Coronary artery (tissue), 2 donors: ENCODE measurements at regions not wholly inside any gene's neighbourhood (a gene's known extent, or its start where the extent isn't known, plus 50 kb on each side); places are given as distances from the start of the nearest gene placed in this dataset.

Source experiments
- DNase-seq: peaks from one replicate; pipeline ENCODE4 v3.0.0-alpha.2; 2017; ENCODE audit warnings: low spot score
- H3K27ac ChIP-seq, 2 donors: fragments of 200-600 bp; sonication (generic); one replicate each; pipeline ENCODE4 v1.5.1; 2016 to 2019
- H3K4me3 ChIP-seq: fragments of 200-600 bp; sonication (generic); 2 replicates; pipeline ENCODE4 v1.5.1; 2016; ENCODE audit warnings: mild to moderate bottlenecking, moderate library complexity
- CTCF ChIP-seq: fragments of 200-600 bp; sonication (generic); IDR thresholded peaks from one replicate; pipeline ENCODE4 v1.5.1; 2019; ENCODE audit warnings: antibody characterized with exemption

GRCh38 chr3:163573324-163573723 lies 1505.0 kb downstream of the SI start:
- no peak for TF ChIP-seq CTCF
- H3K4me3 ChIP-seq = no peak overlapping the region
- no peak for DNase-seq
- no peak overlapping the region for H3K27ac ChIP-seq

DNA sequence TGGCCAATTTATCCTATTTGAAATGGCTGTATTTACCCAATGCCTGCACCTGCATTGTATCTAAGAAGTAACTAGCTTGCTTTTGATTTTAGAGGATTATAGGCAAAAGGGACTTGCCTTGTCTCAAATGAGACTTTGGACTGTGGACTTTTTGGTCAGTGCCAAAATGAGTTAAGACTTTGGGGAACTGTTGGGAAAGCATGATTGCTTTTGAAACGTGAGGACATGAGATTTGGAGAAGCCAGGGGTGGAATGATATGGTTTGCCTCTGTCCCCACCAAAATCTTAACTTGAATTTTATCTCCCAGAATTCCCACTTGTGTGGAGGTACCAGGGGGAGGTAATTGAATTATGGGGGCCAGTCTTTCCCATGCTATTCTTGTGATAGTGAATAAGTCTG lies 1505.4 kb downstream of the SI start:
- no peak for DNase-seq
- Histone ChIP-seq H3K27ac (no peak overlapping the region), H3K4me3 (no peak overlapping the region)
- TF ChIP-seq CTCF = no peak

DNA sequence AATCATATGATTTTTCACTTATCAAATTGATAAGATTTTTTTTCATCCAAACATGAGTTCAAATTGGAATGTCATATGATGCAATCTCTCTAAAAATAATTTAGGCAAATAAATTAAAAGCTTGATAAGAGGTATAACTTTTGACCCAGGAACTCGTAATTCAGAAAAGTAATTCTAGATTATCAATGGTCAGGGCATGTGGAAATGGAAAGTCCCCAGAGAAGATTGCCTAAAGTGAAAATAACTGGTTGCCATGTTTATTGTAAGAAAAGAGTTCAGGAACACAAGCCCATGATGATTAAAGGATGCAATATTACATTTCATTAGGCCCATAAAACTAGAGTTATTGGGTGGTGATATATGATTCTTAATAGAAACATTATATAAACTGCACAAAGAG lies 1514.8 kb downstream of the SI start:
- H3K4me3 ChIP-seq = no peak overlapping the region
- TF ChIP-seq CTCF = no peak
- DNase-seq = no peak
- no peak overlapping the region for H3K27ac ChIP-seq

DNA sequence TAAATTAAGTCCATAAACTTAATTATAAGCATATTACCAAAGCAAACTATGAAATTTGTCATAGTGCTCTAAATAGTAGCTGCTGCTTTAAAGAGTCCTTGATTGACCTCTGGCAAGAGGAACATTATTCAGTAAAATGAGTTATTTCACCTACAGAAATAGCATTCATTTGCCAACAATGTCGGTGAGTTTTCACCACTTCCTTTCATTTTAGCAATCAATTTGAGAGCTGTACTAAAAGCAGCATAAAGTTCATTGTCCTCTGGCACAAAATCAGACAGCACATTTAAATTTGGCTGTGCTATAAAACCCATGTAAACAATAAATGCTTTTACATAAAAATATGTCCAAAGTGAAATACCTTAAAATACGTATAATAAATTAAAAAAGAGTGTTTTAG lies 1515.7 kb downstream of the SI start:
- H3K4me3 ChIP-seq = no peak overlapping the region
- DNase-seq = no peak
- no peak for TF ChIP-seq CTCF
- no peak overlapping the region for H3K27ac ChIP-seq

DNA sequence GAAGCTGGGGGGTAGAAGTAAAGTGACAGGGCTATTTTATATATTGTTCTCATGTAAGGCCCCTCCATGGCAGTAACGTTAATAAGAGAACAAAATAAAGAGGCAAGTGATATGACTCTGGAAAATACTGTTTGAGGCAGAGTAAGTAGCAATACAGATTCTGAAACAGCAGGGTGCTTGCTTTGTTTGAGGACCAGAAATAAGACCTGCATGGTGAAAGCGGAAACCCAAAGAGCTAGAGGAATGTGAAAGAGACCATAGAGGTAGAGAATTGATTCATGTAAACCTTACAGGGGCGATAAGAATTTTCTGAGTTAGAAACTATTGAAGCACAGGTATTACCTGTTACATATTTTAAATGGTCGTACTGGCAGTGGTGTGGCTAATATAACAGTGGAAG lies 1517.1 kb downstream of the SI start:
- DNase-seq = no peak
- Histone ChIP-seq H3K4me3 (no peak overlapping the region), H3K27ac (no peak overlapping the region)
- TF ChIP-seq CTCF = no peak

DNA sequence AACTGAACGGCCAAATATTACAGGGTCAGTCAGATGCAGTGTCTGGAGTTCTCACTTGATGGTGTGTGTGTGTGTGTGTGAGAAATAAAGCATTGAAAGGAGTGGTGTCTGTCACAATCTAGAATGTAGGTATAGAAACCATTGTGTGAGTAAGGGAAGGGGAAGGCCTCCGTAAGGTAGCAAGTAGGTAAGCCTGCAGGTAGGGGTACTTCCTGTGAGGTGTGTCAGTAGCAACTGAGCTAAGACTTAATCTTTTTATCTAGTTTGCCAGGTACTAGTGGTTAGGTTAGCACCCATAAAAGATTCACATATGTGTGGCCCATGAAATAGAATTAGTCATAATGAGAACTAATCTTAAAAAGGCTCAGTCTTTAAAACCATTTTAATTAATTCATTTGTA lies 1517.8 kb downstream of the SI start:
- DNase-seq = no peak
- Histone ChIP-seq H3K4me3 (no peak overlapping the region), H3K27ac (no peak overlapping the region)
- no peak for TF ChIP-seq CTCF

DNA sequence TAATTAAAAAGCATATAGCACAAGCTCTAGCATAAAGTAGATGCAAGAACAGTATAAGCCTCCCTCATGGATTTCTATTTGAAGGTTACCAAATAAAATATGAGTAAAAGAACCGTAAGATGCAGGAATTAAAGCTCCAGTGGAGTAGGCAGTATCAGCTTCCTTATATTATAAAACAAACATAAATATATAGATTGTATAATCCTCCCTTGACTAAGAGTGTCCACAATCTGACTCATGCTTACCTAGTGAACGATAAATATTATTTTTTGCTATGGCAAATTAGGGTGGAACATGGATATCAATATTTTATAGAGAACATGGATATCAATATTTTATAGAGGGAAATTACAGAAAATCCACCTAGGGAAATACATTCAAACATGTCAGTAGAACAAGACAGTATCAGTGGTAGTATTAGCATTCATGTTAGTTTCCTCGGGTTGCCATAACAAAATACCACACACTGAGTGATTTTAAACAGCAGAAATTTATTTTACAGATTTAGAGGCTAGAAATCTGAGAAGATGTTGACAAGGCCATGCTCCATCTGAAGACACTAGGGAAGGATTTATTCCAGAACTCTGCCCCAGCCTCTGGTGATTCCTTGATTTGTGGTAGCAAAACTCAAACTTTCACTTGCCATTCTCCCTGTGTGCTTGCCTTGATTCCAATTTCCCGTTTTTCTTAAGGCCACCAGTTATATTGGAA lies 1521.3 kb downstream of the SI start:
- no peak for TF ChIP-seq CTCF
- H3K27ac ChIP-seq = no peak overlapping the region
- no peak for DNase-seq
- no peak overlapping the region for H3K4me3 ChIP-seq
